Liver (tissue), 2 donors: ENCODE measurements at regions not wholly inside any gene's neighbourhood (a gene's known extent, or its start where the extent isn't known, plus 50 kb on each side); places are given as distances from the start of the nearest gene placed in this dataset.

ENCODE experiments used
- CTCF ChIP-seq: fragments of 150-350 bp; IDR thresholded peaks from 2 replicates; pipeline ENCODE4 v1.5.1; 2017; ENCODE audit warnings: improper control_type of control experiment, low read depth, low read length; ENCODE audit not compliant: missing input control
- REST ChIP-seq: IDR thresholded peaks from 2 replicates; pipeline ENCODE4 v1.6.1; 2016; ENCODE audit warnings: antibody characterized with exemption, mild to moderate bottlenecking
- donor health status: healthy.

- TF ChIP-seq CTCF (no peak), REST (no peak)
These were observed 1718.4 kb downstream of the TP53TG3F start for GRCh38 chr16:35177851-35178250.
